ENCODE measurements at regions not wholly inside any gene's neighbourhood (a gene's known extent, or its start where the extent isn't known, plus 50 kb on each side); places are given as distances from the start of the nearest gene placed in this dataset.

DNA sequence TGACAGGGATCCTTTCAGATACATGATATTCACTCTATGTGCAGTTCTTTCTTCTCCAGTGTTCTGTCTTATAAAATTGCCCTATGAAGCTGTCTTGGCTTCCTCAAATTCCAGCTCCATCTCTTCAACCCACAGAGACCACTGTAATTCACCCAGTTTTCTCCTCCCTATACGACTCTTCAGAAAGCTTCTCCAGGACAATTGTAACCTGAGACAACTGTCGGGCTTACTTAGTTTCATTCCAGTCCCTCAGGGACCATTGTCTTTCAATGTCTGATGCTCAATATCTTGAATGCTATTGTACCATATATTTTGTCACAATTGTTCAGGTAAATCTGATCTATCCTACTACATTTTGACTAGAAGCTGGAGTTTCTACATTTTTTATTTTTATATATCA is 345.3 kb downstream of the RPL10L start:
- Histone ChIP-seq H3K36me3 (no peaks in the 10 kb centered on the region), H3K4me1 (no peaks in the 10 kb centered on the region), H3K27me3 (no peaks in the 10 kb centered on the region), H3K9me3 (no peaks in the 10 kb centered on the region), H3K4me3 (no peak overlapping the region), H3K27ac (no peak overlapping the region)
- WGBS, 2 donors (ENCODE audit: low coverage in 1 of 2): 60 to 75% methylated on average over 2 of the region's 2 CpGs
- no peak for TF ChIP-seq EP300 (IDR thresholded peaks at IDR 0.05)
- no peak for TF ChIP-seq POLR2A (IDR thresholded peaks at IDR 0.05)
- no peak for TF ChIP-seq CTCF (IDR thresholded peaks at IDR 0.05)
- no peak for TF ChIP-seq POLR2AphosphoS5 (IDR thresholded peaks at IDR 0.05)
- ATAC-seq: no peak

DNA sequence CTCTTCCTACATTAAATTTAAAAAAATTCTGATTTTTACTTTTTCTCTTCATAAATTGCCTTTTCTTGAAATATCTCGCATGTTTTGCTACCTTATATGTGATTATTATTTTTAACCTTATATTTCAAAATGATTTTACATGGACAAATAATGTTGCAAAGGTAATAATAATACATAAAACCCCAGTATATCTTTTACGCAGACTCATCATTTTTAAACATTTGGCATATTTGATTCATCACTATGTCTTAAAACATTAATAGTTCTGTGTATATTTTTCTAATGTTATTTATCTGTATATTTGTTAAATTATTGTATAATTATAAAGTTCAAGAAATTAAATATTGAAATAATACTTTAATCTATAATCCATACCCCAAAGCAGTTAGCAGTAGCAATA is 350.8 kb downstream of the RPL10L start:
- H3K36me3 ChIP-seq: no peaks in the 10 kb centered on the region
- H3K27ac ChIP-seq: no peak overlapping the region
- no peak for ATAC-seq
- WGBS, 2 donors (ENCODE audit: low coverage in 1 of 2): 88 to 94% methylated on average over 2 of the region's 2 CpGs
- TF ChIP-seq POLR2A (IDR thresholded peaks at IDR 0.05) (no peak), CTCF (IDR thresholded peaks at IDR 0.05) (no peak), POLR2AphosphoS5 (IDR thresholded peaks at IDR 0.05) (no peak), EP300 (IDR thresholded peaks at IDR 0.05) (no peak)
- H3K4me3 ChIP-seq: no peak overlapping the region
- H3K9me3 ChIP-seq: no peaks in the 10 kb centered on the region
- H3K4me1 ChIP-seq: no peaks in the 10 kb centered on the region
- no peaks in the 10 kb centered on the region for H3K27me3 ChIP-seq

DNA sequence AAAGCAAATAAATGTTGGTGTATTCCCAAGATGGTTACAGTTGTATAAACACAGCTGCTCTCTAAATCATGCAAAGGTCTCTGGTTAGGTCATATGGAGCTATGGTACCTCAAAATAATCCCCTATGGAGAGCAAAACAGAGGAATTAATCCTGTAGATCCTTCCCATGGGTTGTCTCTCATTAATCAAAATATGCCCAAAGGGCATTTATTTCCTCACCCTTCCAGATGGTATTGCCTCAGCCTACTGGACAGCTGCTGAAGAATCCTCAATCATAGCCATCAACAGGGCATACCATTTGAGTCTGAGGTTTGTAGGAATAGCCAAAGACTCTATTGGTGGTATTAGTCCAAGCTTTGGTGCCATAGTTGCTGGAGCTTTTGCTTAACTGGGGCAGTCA is 360.9 kb downstream of the RPL10L start:
- no peaks in the 10 kb centered on the region for H3K4me1 ChIP-seq
- H3K9me3 ChIP-seq: no peaks in the 10 kb centered on the region
- ATAC-seq: no peak
- H3K4me3 ChIP-seq: no peak overlapping the region
- no peaks in the 10 kb centered on the region for H3K36me3 ChIP-seq
- no peaks in the 10 kb centered on the region for H3K27me3 ChIP-seq
- TF ChIP-seq EP300 (IDR thresholded peaks at IDR 0.05): no peak
- no peak for TF ChIP-seq POLR2A (IDR thresholded peaks at IDR 0.05)
- TF ChIP-seq CTCF (IDR thresholded peaks at IDR 0.05): no peak
- no peak for TF ChIP-seq POLR2AphosphoS5 (IDR thresholded peaks at IDR 0.05)
- H3K27ac ChIP-seq: no peak overlapping the region

DNA sequence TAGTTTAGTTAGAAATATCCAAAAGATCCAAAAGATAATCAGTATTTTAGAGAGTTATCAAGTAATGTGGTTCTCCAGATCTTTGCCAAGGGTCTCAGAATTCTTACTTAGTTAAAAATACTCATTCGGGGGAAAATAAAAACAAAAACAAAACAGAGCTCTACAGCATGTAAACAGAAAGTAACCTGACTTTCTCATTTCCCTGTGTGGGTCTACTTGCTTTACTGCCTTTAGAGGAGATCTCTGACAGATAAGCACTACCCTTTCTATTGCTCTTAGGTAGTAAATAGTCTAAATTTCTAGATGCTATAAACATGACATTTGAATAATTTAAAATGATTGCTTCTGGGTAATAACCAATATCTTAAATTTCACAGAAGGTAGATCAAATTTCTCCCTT is 371.8 kb downstream of the RPL10L start:
- WGBS, 2 donors (ENCODE audit: low coverage in 1 of 2): 78 to 80% methylated on average over 1 of the region's 1 CpG

DNA sequence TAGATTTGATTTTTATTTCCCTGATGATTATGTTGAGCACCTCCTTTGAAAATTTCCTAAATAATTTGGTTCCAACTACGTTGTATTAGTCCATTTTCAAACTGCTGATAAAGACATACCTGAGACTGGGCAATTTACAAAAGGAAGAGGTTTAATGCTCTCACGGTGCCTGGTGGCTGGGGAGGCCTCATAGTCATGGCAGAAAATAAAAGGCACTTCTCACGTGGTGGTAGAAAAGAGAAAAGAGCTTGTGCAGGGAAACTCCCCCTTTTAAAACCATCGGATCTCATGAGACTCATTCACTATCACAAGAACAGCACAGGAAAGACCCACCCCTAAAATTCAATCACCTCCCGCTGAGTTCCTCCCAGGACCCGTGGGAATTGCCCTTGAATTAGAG is 372.3 kb downstream of the RPL10L start:
- Histone ChIP-seq H3K27ac (no peak overlapping the region), H3K36me3 (no peaks in the 10 kb centered on the region), H3K4me1 (no peaks in the 10 kb centered on the region), H3K4me3 (no peak overlapping the region), H3K27me3 (no peaks in the 10 kb centered on the region), H3K9me3 (no peaks in the 10 kb centered on the region)
- TF ChIP-seq POLR2AphosphoS5 (IDR thresholded peaks at IDR 0.05): no peak
- no peak for TF ChIP-seq EP300 (IDR thresholded peaks at IDR 0.05)
- 40 to 67% methylated on average over 1 to 6 of the region's 6 CpGs for WGBS, 2 donors (ENCODE audit: low coverage in 1 of 2)
- ATAC-seq: no peak

More for the DNA sequence above, 371.8 kb downstream of the RPL10L start:
- ATAC-seq: no peak
- no peak overlapping the region for H3K27ac ChIP-seq
- no peak overlapping the region for H3K4me3 ChIP-seq
- TF ChIP-seq CTCF (IDR thresholded peaks at IDR 0.05) (no peak), POLR2AphosphoS5 (IDR thresholded peaks at IDR 0.05) (no peak)
- no peaks in the 10 kb centered on the region for H3K4me1 ChIP-seq
- H3K27me3 ChIP-seq: no peaks in the 10 kb centered on the region
- no peaks in the 10 kb centered on the region for H3K36me3 ChIP-seq
- H3K9me3 ChIP-seq: no peaks in the 10 kb centered on the region

GRCh38 chr14:46259536-46259935 is 392.0 kb downstream of the RPL10L start:
- TF ChIP-seq EP300 (IDR thresholded peaks at IDR 0.05) (no peak), POLR2A (IDR thresholded peaks at IDR 0.05) (no peak), CTCF (IDR thresholded peaks at IDR 0.05) (no peak), POLR2AphosphoS5 (IDR thresholded peaks at IDR 0.05) (no peak)
- Histone ChIP-seq H3K27me3 (no peaks in the 10 kb centered on the region), H3K4me3 (no peak overlapping the region), H3K27ac (no peak overlapping the region), H3K36me3 (no peaks in the 10 kb centered on the region), H3K4me1 (no peaks in the 10 kb centered on the region), H3K9me3 (no peaks in the 10 kb centered on the region)
- no peak for ATAC-seq
- 53 to 54% methylated on average over 2 to 4 of the region's 4 CpGs for WGBS, 2 donors (ENCODE audit: low coverage in 1 of 2)
